GM21737 (cell line): ENCODE measurements at regions not wholly inside any gene's neighbourhood (a gene's known extent, or its start where the extent isn't known, plus 50 kb on each side); places are given as distances from the start of the nearest gene placed in this dataset.

Experiments used
- ATAC-seq: cut with Tn5 transposase; IDR thresholded peaks from one replicate; pipeline ENCODE4 v1.9.1; 2021; ENCODE audit warnings: mild to moderate bottlenecking, moderate library complexity; ENCODE audit not compliant: unreplicated experiment

DNA sequence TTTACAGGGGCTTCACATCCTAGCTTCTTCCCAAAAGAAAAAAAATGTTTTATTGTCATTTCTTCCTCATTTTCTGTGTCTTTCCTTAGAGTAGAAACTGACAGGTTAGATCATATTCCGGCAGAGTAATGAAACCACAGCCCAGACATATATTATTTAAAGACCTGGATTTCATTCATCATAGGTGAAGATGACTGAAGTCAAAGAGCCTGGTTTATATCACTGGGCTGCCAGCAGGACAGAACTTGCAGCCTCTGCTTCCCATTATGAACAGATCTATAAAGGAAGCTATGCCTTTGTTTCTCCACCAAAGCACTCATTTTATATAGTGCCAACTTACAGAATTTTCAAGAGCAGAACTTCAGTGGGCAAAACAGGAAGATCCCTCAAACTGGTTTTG, 137.9 kb downstream of the METTL4 start:
- no peak for ATAC-seq

GRCh38 chr18:2441544-2441943, 129.8 kb downstream of the METTL4 start:
- ATAC-seq = no peak

DNA sequence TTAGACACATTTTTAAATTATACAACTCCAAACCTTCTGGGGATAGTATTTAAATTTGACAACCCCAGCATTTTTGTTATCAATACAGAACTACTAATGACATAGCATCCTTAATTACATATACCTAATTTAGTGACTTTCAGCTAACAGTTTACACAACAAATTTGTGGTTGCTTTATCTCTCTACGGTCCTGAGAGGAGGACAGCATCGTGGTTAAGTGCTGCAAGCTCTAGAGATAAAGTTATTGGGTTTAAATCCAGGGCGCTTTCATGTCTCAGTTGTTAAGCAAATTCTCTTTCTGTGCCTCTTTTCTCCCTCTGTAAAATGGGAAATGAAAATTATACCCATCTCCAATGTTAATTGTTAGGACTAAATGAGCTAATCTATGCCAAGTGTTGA, 129.3 kb downstream of the METTL4 start:
- no peak for ATAC-seq

- no peak for ATAC-seq
Measured at GRCh38 chr18:2442726-2443275, 128.5 kb downstream of the METTL4 start.

DNA sequence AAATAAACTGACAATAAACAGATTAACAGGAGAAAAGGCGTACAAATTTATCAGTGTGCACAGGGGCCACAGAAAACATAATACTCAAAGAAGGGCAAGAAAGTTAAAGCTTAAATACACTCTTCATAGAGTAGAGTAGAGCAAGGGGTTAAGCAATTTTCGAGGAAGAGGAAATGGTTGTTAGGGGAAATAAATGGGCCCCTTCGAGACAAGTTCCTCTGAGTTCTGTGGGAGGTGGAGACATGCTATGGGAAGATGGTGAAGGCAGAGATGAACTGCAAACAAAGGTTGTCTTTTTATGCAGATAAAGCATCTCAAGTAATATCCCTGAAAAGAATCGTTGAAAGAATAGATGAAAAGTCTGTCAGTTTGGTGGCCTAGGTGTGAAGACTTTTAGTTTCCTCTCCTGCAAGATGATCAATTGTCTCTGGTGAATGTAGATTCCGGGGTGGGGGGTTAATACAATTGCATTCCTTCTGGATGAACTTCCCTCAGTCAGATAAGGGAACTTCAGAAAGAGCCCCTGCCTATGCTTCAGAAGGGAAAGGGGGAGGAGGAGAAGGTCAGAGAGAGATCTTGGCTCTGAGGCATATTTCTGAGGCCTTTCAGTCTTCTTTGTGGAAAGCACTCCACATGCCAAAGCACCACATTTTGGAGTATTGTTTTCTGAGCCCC, 127.0 kb downstream of the METTL4 start:
- no peak for ATAC-seq

DNA sequence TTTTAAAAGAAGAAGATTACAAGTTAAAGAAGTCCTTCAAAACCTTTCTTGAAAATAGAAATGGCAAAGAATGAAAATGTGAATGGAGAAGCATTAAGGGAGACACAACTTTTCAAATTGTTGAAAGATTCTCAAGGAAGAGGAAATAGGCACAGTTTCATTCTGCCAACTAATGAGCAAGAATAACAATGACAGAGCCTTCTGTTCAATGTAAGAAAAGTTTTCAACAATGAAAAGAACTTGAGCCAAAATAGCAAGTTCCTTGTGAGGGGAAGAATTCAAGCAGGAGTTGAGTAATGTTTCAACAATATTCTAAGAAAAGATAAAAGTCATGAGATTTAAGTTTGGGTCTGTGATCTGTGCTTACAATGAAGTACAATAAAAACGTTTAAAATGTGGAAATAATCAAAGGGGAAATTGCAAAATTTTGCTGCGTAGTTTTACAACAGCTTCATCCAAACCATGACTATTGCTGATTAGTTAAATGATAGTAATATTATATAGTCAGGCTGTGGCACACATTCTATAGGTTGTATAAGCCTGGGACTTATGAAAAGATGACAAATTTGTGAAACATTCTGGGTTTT, 122.6 kb downstream of the METTL4 start:
- ATAC-seq = no peak

- no peak for ATAC-seq
Measured at GRCh38 chr18:2451556-2451955, 119.7 kb downstream of the METTL4 start.

GRCh38 chr18:2459886-2460285, 111.4 kb downstream of the METTL4 start:
- ATAC-seq = no peak

- ATAC-seq = no peak
Measured at GRCh38 chr18:2466978-2467377, 104.3 kb downstream of the METTL4 start.

- ATAC-seq = no peak
Measured at GRCh38 chr18:2468051-2468450, 103.3 kb downstream of the METTL4 start.

DNA sequence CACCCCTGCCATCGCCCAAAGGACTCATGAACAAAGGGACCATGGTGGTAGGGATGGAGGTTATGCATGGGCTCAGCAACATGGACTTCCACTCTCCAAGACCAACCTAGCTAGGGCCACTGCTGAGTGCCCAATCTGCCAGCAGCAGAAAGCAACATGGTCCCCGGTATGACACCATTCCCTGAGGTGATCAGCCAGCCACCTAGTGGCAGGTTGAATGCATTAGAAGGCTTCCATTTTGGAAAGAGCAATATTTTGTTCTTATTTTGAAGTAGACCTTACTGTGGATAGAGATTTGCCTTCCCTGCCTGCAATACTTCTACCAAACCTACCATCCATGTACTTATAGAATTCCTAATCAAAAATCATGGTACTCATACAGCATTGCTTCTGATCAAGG, 99.8 kb downstream of the METTL4 start:
- ATAC-seq = no peak

DNA sequence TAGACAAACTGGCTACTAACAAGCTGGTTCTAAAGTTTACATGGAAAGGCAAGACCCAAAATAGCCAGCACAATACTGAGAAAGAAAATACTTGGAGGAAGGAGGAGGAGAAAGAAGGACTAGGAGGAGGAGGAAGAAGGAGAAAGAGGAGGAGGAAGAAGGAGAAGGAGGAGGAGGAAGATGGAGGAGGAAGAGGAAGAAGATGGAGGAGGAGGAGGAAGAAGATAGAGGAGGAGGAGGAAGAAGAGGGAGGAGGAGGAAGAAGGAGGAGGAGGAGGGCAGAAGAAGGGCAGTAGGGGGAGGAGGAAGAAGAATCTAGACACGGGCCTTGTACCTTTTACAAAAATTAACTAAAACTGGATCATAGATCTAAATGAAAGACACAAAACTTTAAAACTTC, 92.6 kb downstream of the METTL4 start:
- ATAC-seq = no peak

GRCh38 chr18:2480536-2480935, 90.8 kb downstream of the METTL4 start:
- no peak for ATAC-seq

DNA sequence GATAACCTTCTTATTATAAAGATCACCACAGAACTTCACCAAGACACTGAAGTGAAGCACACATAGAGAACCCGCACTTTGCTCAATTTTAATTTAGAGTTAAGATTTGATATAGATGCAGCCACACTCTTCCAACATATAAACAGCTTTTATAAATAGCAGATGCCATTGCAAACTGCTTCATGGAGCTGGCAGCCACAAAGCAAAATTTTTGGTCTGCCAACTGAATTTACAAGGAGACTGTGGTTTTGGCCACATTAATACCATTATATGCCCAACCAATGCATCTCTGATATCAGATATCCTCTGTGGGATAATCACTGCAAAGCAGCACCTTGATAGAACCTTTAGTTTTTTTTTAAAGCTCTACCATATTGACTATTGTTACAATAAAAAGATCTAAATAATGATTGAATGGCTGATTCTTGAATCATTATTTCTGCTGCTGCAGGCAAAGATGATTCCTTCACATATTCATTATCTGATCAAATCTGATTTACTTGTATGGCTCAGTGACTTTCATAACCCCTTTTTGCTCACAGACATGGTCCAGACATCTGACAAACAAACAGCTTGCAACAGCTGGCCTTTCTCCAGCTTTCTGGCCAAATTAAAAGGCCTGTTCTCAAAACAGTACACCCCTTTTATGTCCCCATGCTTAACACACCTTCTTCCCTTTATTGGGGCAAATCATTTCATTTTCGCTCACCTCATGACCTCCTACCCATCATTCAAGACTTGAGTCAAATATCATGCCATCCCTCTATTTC, 88.4 kb downstream of the METTL4 start:
- no peak for ATAC-seq

- ATAC-seq = no peak
Measured at GRCh38 chr18:2485983-2486382, 85.3 kb downstream of the METTL4 start.

DNA sequence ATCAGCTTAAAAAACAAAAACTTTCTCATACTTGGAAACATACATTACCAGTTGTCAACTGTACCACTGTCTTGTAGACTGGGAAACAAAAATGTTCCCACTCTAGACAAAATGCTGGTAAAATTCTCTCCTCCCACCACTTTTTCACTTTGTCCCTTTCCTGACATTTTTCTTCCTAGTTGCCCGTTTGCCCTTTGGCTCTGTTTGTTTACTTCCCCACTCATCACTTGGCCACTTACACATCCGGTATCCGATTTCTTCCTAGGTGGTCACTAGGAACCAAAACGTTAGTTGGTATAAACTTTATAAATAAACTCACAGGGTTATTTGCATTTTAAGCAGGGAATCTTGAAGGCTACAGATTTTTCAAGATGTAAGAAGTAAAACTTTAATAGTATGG, 84.9 kb downstream of the METTL4 start:
- ATAC-seq = no peak
